IPS DF 4.7 (cell line): ENCODE measurements at regions not wholly inside any gene's neighbourhood (a gene's known extent, or its start where the extent isn't known, plus 50 kb on each side); places are given as distances from the start of the nearest gene placed in this dataset.
"Not testable (repeated sequence)": the region's sequence is repeated elsewhere in the genome, so short reads cannot be mapped to it uniquely, and the experiment has no call there.

Source experiments
- DNase-seq: peaks from one replicate; pipeline ENCODE4 v3.0.0-alpha.2; 2013; ENCODE audit warnings: low spot score; ENCODE audit errors: extremely low read depth

DNA sequence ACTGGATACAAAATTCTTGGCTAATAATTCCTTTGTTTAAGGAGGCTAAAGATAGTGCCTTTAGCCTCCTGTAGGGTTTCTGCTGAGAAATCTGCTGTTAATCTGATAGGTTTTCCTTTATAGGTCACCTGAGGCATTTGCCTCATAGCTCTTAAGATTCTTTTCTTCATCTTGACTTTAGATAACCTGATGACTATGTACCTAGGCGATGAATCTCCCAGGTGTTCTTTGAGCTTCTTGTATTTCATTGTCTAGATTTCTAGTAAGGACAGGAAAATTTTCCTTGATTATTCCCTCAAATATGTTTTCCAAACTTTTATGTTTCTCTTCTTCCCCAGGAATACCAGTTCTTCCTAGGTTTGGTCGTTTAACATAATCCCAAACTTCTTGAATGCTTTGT, 479.4 kb upstream of the MAN1A1 start:
- DNase-seq: no peak

DNA sequence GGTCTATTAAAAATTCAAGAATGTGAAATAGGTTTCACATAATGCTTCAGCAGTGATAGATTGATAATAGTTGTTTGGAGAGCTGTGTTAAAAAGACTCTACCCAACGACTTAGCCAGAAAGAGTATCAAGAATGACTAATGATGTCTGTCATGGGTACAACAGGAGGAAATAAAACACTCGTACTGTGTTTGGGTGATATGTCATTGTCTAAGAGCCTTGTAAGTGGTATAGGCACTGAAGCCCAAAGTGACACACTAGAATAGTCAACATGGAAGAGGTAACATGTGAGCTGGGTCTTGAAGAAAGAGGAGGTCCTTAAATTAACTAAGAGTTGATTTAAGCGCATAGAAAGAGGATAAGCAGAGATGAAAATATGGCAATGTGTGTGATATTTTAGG, 471.8 kb upstream of the MAN1A1 start:
- DNase-seq: no peak

DNA sequence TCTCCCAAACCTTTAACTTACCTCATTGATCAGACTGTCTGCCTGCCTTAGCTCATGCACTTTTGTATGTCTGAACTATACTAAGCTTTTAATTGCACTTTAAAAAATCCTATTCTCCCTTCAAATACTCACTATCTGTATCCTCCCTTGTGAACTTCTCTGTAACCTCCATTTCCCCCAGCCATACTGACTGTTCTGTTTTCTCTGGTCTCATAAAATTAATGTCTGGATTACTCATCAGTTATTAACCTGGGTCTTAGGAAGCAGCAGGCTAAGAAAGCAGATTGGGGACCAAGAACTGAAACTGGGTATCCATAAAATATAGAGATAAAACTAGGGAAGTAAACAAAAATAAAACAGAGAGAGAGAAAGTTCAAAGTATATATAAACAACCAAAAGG, 469.3 kb upstream of the MAN1A1 start:
- DNase-seq: no peak

DNA sequence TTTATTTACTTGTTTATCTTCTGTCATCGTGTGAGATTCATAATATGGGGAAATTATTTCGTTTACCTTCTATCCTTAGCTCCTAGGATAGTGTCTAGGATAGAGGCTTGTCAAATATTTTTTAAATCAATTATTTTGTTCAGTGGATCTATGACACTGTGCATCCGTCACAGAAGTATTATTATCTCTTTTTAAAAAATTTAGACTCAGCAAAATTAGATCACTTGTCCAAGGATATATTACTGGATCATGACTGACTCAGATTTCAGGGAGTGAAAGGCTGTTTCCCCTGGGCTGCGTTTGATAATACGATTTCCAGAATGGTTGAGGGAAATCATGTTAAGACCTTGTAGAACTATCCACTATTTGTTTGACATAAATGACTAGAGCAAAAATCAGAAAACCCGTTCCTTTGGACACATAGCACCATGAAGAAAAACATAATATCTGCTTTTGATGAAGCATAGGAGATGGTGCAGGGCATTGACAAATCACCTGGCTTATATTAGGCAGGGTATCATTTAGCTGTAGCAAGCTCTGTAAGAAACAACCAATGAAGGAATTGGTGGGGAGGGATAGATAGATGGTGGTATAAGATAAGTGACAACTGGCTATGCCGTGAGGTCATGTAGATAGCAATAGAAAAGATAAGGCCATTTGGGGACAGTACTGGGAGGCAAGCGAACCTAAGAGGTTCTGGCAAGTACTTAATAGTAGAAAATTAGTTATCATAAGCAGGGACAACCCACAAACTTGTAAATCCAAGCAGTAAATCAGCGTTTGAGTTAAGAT, 465.2 kb upstream of the MAN1A1 start:
- no peak for DNase-seq

DNA sequence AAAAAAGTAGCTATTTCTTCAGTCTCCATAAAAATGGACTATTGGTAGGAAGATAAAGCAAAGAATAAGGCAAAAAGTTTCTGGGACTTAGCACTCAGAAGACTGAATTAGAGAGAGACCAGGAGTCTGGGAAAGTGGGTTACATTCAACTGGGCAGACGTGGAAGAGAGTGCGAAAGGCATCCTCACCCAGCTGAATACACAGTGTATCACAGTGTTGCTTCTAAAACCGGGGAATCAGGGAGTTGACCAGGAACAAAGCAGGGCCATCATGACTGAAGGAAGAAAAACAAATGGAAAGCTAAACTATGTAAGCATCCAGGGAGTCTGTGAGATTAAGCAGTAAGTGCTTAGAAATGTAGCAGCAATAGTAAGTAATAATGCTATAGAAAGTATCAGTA, 452.9 kb upstream of the MAN1A1 start:
- DNase-seq: no peak

DNA sequence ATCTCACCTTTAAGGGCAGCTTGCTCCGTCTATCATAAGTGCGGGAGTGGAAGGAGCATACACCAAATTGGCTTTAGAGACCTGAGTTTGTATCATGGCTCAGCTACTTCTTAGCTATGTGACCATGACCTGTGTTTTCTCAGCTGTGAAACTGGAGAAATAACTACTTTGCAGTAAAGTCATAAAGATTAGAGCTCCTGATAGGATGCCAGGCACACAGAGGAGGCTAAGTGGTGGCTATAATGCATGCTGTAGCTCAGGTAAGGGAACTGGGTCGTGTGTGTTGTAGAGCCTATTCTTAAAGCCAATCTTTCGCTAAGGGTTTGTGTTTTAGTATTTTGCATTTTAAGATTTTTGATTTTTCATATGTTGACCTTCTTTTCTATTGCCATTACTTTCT, 451.5 kb upstream of the MAN1A1 start:
- DNase-seq: no peak

DNA sequence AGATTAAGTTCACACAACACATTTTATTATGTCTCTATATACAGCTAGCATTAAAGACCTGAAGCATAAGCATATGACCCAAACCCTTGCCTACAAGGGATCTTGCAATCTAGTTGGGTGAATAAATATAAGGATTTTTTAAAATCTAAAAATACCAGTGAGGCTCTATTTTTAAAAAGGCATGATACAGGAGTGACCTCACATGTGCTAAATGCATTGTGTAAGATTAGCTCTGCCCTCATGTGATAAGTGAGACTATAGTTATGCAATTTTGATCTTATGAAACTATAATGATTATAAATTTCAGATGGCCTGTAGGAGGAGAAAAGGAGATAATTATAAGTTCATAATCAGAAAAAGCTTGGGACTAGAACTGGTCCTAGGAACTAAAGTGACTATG, 451.0 kb upstream of the MAN1A1 start:
- DNase-seq: no peak

DNA sequence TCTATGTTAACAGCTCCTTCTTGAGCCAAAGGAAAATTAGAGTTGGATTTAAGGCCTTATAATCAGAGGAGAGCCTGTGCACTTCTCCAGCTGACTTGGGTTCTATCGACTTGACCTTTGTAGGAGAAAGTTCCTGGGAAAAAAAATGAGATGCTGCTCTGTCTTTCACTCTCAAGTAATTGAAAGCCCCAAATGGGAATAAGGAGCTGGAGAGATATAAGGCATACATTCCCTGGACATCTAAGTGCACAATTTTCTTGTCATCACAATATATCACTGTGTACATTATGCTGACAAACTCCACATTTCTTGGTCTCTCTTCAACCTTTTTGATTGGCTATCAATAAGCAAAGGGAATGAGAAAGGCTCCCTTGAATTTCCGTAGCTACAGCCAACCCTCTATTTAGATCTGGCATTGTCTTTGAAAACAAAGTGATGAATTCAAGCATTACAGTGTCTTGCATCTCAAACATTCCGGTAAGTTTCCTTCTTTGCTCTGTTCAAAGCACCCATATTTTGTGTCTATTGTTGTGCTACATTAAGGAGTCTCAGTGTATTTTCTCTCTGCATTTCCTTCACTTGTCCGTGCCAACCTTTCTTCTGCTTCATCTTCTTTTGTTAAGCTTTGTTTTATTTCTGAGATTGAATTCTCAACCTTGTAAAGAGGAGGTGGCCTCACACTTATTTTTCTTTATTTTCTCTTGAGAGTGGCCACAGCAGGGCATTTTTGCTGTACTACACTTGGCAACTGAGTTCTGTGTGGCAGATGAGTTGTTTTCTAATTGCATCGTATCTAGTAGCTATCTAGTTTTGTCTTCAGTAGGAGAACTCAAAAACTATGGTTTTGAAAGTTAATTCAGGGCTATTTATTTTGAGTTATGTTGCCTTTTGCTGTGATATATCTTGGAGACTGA, 450.3 kb upstream of the MAN1A1 start:
- DNase-seq: no peak

DNA sequence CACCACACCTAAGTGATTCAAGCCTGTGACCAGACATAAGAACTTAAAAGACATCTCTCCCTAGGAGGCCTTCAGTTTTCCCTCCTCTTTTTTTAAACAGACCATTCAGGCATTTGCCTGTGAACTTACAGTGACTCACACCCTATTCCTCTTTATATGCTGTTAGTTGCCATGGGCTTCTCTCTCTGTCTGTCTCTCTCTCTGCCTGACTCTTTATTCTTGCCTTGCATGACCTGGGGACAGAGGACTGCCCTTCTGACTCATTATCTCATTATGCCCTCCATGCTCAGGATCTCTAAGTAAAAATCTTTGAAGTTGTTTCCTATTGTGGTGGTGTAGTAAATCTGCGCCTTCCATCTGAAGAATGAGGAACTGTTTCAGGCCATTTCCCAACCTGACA, 442.2 kb upstream of the MAN1A1 start:
- DNase-seq: no peak

DNA sequence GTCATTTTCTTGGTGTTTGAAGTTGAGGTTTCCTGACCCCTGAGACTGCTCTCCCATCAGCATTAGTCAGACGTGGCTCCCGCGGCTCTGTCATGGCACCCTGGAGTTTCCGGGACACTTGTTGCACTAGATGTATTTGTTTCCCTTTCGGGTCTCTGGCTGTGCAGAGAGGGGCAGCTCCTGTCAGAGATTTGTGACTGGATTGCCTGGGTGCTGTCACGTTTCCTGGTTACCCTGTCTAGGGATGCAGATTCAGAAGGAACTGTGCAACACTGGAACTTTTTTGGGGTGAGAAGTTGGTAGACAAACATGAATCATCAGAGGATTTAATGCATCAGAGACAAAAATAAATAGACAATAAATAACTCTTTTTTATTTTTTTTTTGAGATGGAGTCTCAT, 431.8 kb upstream of the MAN1A1 start:
- DNase-seq: no peak

DNA sequence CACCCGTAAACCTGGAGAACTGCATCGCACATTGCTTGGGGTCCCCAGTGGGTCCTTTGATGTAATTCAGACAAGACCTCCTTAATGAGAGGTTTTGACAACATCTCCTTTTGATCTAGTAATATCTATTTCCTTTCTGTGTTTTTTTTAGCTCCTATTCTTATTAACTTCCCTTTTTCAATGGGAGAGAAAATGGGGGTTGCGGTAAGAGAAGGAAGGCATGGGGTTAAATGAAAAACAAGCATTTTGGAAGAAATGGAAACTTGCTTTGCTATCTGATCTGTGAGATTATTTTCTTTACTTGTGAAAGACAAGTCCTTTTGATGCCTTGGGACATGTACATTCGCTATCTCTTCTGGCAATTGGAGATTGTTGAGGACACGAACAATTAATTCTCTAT, 418.6 kb upstream of the MAN1A1 start:
- no peak for DNase-seq

DNA sequence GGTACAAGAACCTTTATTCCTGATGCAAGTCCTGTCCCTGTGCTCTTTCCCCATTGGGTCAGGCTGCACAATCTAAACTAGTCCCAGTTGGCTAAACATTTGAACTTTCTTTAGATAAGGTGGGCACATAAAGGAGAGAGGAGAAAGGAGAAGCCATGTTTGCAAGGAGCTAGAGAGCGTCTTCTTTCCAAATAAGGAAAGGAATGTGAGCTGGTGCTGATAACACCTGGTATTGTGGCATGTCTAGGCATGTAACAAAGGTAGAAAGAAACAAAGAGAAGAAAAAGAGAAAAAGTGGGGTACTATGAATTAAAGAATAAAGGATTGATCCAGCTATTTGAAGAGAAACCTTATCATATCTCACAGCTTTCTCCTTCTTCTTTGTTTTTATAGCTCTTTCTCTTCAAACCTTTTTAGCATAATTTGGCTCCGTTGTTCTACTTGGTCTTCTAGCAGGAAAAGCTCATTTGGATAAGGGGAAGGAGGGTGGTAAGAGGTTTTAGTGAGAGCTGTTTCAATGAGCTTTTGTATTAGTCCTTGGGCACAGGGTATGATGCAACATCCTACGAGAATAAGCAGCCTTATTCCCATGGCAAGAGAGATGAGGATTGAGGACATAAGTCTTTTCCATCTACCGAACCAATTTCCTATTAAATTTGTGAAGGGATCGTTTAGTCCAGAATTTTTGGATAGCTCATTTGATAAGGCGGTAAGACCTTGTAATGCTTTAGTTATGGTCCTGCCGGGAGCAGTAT, 415.5 kb upstream of the MAN1A1 start:
- DNase-seq: no peak

DNA sequence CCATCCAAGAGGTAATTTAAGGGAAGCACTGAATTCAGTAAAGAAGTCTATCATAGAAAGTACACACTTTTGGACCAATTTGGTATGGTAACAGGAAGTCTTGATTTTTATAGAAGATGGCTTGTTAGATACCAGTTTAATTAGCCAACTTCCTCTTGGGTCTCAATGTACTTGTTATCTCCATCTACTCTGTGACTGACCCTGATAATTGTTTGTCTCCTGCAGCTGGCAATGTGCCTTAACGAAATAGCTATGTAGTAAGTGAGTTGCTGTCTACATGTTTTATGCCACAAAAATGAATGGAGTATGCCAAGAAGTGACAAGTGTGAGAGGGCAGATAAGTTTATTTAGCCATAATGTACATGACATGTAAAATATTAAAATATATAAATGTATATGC, 410.5 kb upstream of the MAN1A1 start:
- DNase-seq: no peak

DNA sequence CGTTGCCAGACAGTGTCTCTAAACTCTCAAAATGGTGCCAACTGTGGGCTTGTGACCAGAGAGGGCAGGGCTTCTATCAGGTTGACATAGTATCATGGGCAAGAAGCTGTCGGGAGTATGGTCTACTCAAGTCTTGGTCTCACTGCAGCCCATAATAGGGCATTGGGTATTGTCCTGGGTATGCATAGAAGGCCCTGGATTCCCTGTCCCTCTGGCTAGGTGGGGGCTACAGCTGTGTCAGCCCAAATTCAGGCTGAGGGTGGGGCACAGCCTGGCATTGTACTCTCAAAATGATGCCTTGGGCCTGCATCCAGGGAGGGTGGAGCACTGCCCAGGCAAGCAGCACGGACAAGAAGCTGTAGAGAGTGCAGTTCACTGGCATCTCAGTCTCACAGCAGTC, 408.8 kb upstream of the MAN1A1 start:
- DNase-seq: no peak

DNA sequence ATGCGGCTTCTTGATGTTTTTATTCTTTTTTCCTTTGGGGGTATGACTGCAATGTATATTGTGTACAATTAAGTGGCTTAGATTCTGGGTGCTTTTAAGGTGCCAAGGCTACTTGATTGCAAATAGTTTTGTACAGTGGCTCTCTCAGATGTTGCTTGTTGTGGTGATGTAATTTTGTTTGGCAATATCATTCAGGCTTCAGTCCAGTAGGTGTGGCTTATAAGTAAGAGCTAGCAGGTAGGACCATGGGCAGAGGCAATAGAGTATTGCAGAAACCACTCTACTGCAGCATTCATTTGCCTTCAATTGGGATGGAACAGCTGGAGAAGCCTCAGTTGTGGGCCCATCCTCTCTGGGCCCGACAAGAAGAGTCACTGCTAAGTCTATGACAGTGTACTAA, 407.9 kb upstream of the MAN1A1 start:
- no peak for DNase-seq

DNA sequence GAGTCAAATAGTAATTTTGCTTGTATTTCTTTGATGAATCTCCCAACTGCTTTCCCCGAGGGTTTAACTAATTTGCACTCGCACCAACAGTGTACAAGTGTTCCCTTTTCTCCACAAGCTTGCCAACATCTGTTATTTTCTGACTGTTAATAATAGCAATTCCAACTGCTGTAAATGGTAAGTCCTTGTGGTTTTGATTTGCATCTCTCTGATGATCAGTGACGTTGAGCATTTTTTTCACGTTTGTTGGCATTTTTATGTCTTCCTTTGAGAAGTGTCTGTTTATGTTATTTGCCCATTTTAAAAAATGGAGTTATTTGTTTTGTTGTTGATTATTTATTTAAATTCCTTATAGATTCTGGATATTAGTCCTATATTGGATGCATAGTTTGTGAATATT, 399.8 kb upstream of the MAN1A1 start:
- no peak for DNase-seq

DNA sequence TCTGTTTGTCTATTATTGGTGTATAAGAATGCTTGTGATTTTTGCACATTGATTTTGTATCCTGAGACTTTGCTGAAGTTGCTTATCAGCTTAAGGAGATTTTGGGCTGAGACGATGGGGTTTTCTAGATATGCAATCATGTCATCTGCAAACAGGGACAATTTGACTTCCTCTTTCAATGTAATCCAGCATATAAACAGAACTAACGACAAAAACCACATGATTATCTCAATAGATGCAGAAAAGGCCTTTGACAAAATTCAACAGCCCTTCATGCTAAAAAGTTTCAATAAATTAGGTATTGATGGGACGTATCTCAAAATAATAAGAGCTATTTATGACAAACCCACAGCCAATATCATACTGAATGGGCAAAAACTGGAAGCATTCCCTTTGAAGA, 399.0 kb upstream of the MAN1A1 start:
- not testable (repeated sequence) for DNase-seq

DNA sequence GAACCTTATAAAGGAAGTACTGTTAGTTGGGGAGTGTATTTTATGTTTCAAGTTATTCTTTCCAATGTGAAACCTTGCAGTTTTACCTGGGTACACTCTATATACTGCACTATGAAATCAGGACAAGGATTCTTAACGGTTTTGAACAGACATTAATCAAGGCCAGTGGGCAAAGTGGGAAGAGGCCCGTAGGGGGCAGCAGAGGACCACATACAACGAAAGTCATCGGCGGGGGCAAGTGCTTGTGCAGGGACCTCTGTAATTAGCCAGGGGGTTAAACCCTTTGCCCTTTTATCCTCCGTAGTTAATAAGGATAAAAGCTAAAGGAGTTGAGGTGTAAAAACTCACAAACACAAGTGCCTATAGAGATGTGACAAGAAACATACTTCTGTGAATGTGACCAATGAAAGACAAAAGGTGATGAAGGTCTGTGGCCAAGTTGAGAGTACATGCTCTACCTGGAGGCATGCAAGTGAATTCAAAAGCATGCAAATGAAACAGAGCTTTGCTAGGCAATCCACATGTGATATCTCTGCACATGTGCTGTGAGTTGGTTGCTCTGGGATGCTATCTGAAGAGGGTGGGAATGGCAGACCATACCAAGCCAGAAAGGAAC, 392.7 kb upstream of the MAN1A1 start:
- DNase-seq: no peak

DNA sequence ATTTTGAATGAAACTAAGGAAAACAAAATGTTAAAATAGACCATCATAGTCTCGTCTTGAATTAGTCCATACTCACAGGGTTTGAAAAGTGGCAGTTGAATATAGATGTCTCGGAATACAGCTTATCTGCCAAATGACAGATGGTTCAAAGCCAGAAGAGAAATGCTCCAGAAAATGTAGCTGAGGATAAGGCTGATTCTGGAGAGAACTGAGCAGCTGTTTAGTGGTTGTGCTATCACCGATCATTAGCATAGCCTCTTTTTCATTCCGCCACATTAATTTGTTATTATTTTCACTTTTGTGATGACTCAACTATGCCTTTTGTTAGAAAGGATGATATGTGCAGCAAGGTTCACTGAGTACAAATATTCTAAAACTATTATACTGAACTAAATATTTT, 390.2 kb upstream of the MAN1A1 start:
- DNase-seq: no peak

DNA sequence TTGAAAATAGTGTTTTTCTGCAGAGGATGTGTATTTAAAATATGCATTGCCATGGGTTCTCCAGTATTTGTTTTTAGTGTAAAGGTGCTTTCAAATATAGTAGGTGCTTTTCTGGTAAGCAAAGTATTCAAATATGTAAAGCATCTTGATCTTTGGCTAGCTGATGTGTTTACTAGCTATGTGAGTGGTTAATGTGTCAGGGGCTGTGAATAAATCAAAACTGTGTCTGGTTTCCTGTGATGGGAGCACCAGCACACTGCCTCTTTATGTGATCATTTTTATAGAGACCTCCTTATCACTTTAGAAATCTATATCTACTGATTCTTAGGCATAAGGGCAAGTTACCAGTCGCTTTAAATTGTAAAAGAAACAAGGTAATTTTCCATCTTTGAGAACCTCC, 388.9 kb upstream of the MAN1A1 start:
- no peak for DNase-seq

DNA sequence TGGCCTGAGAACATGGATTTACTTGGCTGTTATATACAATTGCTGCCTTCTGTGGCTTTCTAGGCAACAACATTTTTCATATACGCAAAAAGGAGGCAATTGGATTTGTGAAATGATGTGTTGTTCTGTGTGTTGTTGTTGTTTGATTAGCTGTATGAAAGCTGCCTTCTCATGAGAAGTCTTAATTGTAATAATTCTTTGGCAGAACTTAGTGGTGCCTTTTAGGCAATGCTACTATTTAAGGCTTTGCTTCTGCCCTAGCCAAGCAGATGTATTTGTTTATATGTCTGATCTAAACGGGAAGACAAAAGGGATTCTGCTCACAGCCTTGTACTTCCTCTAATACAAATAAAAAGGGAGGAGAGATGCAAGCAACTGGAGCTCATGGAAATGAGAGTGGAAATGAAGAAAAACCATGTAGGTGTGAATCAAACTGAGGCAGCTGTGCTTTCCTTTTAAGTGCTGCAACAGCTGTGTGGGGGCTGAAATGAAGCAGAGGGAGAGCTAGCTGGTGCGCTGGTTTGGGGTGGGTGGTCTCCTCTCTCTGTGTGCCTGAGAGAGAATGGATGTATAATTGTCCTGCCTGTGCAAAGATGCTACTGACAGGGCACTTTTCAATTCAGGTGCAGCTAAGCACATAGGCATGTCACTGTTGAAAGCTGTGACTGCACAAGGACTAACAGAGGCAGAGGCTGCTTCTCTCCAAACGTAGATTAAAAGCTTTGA, 386.9 kb upstream of the MAN1A1 start:
- no peak for DNase-seq
